ENCODE measurements at regions not wholly inside any gene's neighbourhood (a gene's known extent, or its start where the extent isn't known, plus 50 kb on each side); places are given as distances from the start of the nearest gene placed in this dataset.

- ATAC-seq (ENCODE audit: insufficient number of reproducible peaks, low FRiP score, low read depth) (no peak), DNase-seq (ENCODE audit: low spot score) (no peak)
- TF ChIP-seq CTCF (IDR thresholded peaks at IDR 0.05), result no peak
- Histone ChIP-seq H3K4me1 (ENCODE audit: control insufficient read depth in 1 of 2, low read depth in 2 of 2) (no peaks in the 10 kb centered on the region), H3K4me3 (no peak overlapping the region), H3K27ac (no peak overlapping the region), H3K9me3 (no peaks in the 10 kb centered on the region), H3K27me3 (replicated peaks; ENCODE audit: insufficient read depth) (no peaks in the 10 kb centered on the region), H3K36me3 (no peaks in the 10 kb centered on the region)
Observed at GRCh38 chr12:9345171-9345570, 137.0 kb upstream of the PZP start.

- no peaks in the 10 kb centered on the region for H3K27me3 ChIP-seq (replicated peaks; ENCODE audit: insufficient read depth)
- DNase-seq (ENCODE audit: low spot score) (no peak), ATAC-seq (ENCODE audit: insufficient number of reproducible peaks, low FRiP score, low read depth) (no peak)
- no peak overlapping the region for H3K4me3 ChIP-seq
- no peak for TF ChIP-seq CTCF (IDR thresholded peaks at IDR 0.05)
- no peaks in the 10 kb centered on the region for H3K9me3 ChIP-seq
- H3K4me1 ChIP-seq (ENCODE audit: control insufficient read depth in 1 of 2, low read depth in 2 of 2), result no peaks in the 10 kb centered on the region
- H3K36me3 ChIP-seq, result no peaks in the 10 kb centered on the region
- no peak overlapping the region for H3K27ac ChIP-seq
Observed at GRCh38 chr12:9344541-9344940, 136.3 kb upstream of the PZP start.

- no peak for TF ChIP-seq CTCF (IDR thresholded peaks at IDR 0.05)
- no peak overlapping the region for H3K27ac ChIP-seq
- no peaks in the 10 kb centered on the region for H3K36me3 ChIP-seq
- no peak for DNase-seq (ENCODE audit: low spot score)
- H3K4me3 ChIP-seq, result no peak overlapping the region
- H3K27me3 ChIP-seq (replicated peaks; ENCODE audit: insufficient read depth), result no peaks in the 10 kb centered on the region
- no peak for ATAC-seq (ENCODE audit: insufficient number of reproducible peaks, low FRiP score, low read depth)
- H3K4me1 ChIP-seq (ENCODE audit: control insufficient read depth in 1 of 2, low read depth in 2 of 2), result no peaks in the 10 kb centered on the region
- no peaks in the 10 kb centered on the region for H3K9me3 ChIP-seq
Observed at GRCh38 chr12:9343731-9344130, 135.5 kb upstream of the PZP start.

- H3K27me3 ChIP-seq (replicated peaks; ENCODE audit: insufficient read depth), result no peaks in the 10 kb centered on the region
- H3K36me3 ChIP-seq, result no peaks in the 10 kb centered on the region
- no peaks in the 10 kb centered on the region for H3K4me1 ChIP-seq (ENCODE audit: control insufficient read depth in 1 of 2, low read depth in 2 of 2)
- no peak overlapping the region for H3K4me3 ChIP-seq
- no peaks in the 10 kb centered on the region for H3K9me3 ChIP-seq
- no peak for TF ChIP-seq CTCF (IDR thresholded peaks at IDR 0.05)
- no peak for DNase-seq (ENCODE audit: low spot score)
- H3K27ac ChIP-seq, result no peak overlapping the region
- no peak for ATAC-seq (ENCODE audit: insufficient number of reproducible peaks, low FRiP score, low read depth)
Observed at GRCh38 chr12:9342614-9343353, 134.6 kb upstream of the PZP start.

GRCh38 chr12:9341260-9341585 is 133.0 kb upstream of the PZP start:
- Histone ChIP-seq H3K27ac (no peak overlapping the region), H3K4me3 (no peak overlapping the region), H3K36me3 (no peaks in the 10 kb centered on the region), H3K4me1 (ENCODE audit: control insufficient read depth in 1 of 2, low read depth in 2 of 2) (no peaks in the 10 kb centered on the region), H3K27me3 (replicated peaks; ENCODE audit: insufficient read depth) (no peaks in the 10 kb centered on the region), H3K9me3 (no peaks in the 10 kb centered on the region)
- no peak for TF ChIP-seq CTCF (IDR thresholded peaks at IDR 0.05)
- ATAC-seq (ENCODE audit: insufficient number of reproducible peaks, low FRiP score, low read depth) (no peak), DNase-seq (ENCODE audit: low spot score) (no peak)
